Prostate gland (tissue), 2 donors: ENCODE measurements at regions not wholly inside any gene's neighbourhood (a gene's known extent, or its start where the extent isn't known, plus 50 kb on each side); places are given as distances from the start of the nearest gene placed in this dataset.
"Not testable (repeated sequence)": the region's sequence is repeated elsewhere in the genome, so short reads cannot be mapped to it uniquely, and the experiment has no call there.

Experiments used
- CTCF ChIP-seq, 4 experiments: fragments of 200-600 bp in 2 of 4; fragments of 450-650 bp in 2 of 4; sonication (generic) in 2 of 4; IDR thresholded peaks; 1 replicate in 3 of 4; 2 replicates in 1 of 4; pipeline ENCODE4 v1.5.1; 2016 to 2019; ENCODE audit warnings: antibody characterized with exemption in 4 of 4, mild to moderate bottlenecking in 2 of 4, moderate library complexity in 2 of 4
- POLR2AphosphoS5 ChIP-seq: sonication (generic); formaldehyde crosslinking; IDR thresholded peaks from one replicate; pipeline ENCODE4 v1.6.1; 2017; ENCODE audit warnings: antibody characterized with exemption

GRCh38 chr13:46466074-46466473 lies 79.0 kb upstream of the RUBCNL start:
- TF ChIP-seq CTCF (IDR thresholded peaks at IDR 0.05); POLR2AphosphoS5: not testable (repeated sequence)
